ENCODE measurements at regions not wholly inside any gene's neighbourhood (a gene's known extent, or its start where the extent isn't known, plus 50 kb on each side); places are given as distances from the start of the nearest gene placed in this dataset.

- no peak overlapping the region for H3K27ac ChIP-seq (ENCODE audit: low read length in 2 of 2)
- ATAC-seq (ENCODE audit: low read depth) (no peak), DNase-seq (no peak)
- TF ChIP-seq EZH2 (IDR thresholded peaks at IDR 0.05; ENCODE audit: borderline replicate concordance, insufficient read depth, low read depth, low read length, poor library complexity, severe bottlenecking), result no peak
- no peak for TF ChIP-seq CTCF (IDR thresholded peaks at IDR 0.05)
- H3K4me1 Mint-ChIP-seq, result no peaks in the 10 kb centered on the region
- no peak overlapping the region for H3K4me3 ChIP-seq (ENCODE audit: control extremely low read depth in 1 of 5, extremely low read depth in 1 of 5, insufficient read depth in 1 of 5, low read depth in 2 of 5, low read length in 4 of 5)
- no peaks in the 10 kb centered on the region for H3K36me3 ChIP-seq (replicated peaks in 1 of 2; ENCODE audit: control extremely low read depth in 1 of 2, control insufficient read depth in 1 of 2, extremely low read depth in 1 of 2, insufficient read depth in 2 of 2, low read length in 1 of 2)
- no peak overlapping the region for H3K9ac ChIP-seq (ENCODE audit: low read length)
- H3K27me3 ChIP-seq (replicated peaks in 1 of 4; ENCODE audit: control extremely low read depth in 1 of 4, control insufficient read depth in 3 of 4, insufficient read depth in 4 of 4, low read length in 3 of 4), result no peaks in the 10 kb centered on the region
- H2AFZ ChIP-seq (ENCODE audit: insufficient read depth, low read depth, low read length, poor library complexity, severe bottlenecking), result no peak overlapping the region
- intact Hi-C loops (cut with micrococcal nuclease), result no loop called here
- H3K27me3 Mint-ChIP-seq, result no peaks in the 10 kb centered on the region
- no peaks in the 10 kb centered on the region for H3K4me1 ChIP-seq (ENCODE audit: control insufficient read depth in 2 of 2, insufficient read depth in 2 of 2, low read length in 2 of 2)
- no peaks in the 10 kb centered on the region for H3K79me2 ChIP-seq (ENCODE audit: control insufficient read depth, insufficient read depth, low read length)
- ChIA-PET CTCF (no interaction called here), POLR2A (no interaction called here)
- H3K4me3 Mint-ChIP-seq, result no peak overlapping the region
- no peak overlapping the region for H3K27ac Mint-ChIP-seq
- H3K4me2 ChIP-seq (replicated peaks; ENCODE audit: low read depth, low read length, poor library complexity, severe bottlenecking), result no peak overlapping the region
- 85% methylated on average over 17 of the region's 21 CpGs for WGBS (ENCODE audit: insufficient coverage)
- peaks cover 11% of the 10 kb centered on the region for H3K9me3 Mint-ChIP-seq (ENCODE audit: insufficient read depth)
- no peaks in the 10 kb centered on the region for H4K20me1 ChIP-seq (ENCODE audit: control insufficient read depth, insufficient read depth, low read length, poor library complexity, severe bottlenecking)
- H3K9me3 ChIP-seq (ENCODE audit: control extremely low read depth in 1 of 3, control insufficient read depth in 2 of 3, insufficient read depth in 1 of 3, low read length in 2 of 3), result peaks cover 0 to 23% (median 1%) of the 10 kb centered on the region in 3 donors
These were observed 106.3 kb upstream of the IRX1 start for GRCh38 chr5:3489239-3489843.

- H3K27ac Mint-ChIP-seq, result no peak overlapping the region
- no peak for TF ChIP-seq EZH2 (IDR thresholded peaks at IDR 0.05; ENCODE audit: borderline replicate concordance, insufficient read depth, low read depth, low read length, poor library complexity, severe bottlenecking)
- TF ChIP-seq CTCF (IDR thresholded peaks at IDR 0.05), result no peak
- peaks cover 2% of the 10 kb centered on the region for H3K9me3 Mint-ChIP-seq (ENCODE audit: insufficient read depth)
- H3K4me3 ChIP-seq (ENCODE audit: control extremely low read depth in 1 of 5, extremely low read depth in 1 of 5, insufficient read depth in 1 of 5, low read depth in 2 of 5, low read length in 4 of 5), result no peak overlapping the region
- intact Hi-C loops (cut with micrococcal nuclease), result no loop called here
- ChIA-PET POLR2A (no interaction called here), CTCF (no interaction called here)
- no peaks in the 10 kb centered on the region for H3K4me1 ChIP-seq (ENCODE audit: control insufficient read depth in 2 of 2, insufficient read depth in 2 of 2, low read length in 2 of 2)
- no peak overlapping the region for H3K9ac ChIP-seq (ENCODE audit: low read length)
- ATAC-seq (ENCODE audit: low read depth), result no peak
- no peak overlapping the region for H3K4me2 ChIP-seq (replicated peaks; ENCODE audit: low read depth, low read length, poor library complexity, severe bottlenecking)
- DNase-seq, result no peak
- no peaks in the 10 kb centered on the region for H3K36me3 ChIP-seq (replicated peaks in 1 of 2; ENCODE audit: control extremely low read depth in 1 of 2, control insufficient read depth in 1 of 2, extremely low read depth in 1 of 2, insufficient read depth in 2 of 2, low read length in 1 of 2)
- no peaks in the 10 kb centered on the region for H3K4me1 Mint-ChIP-seq
- H4K20me1 ChIP-seq (ENCODE audit: control insufficient read depth, insufficient read depth, low read length, poor library complexity, severe bottlenecking), result no peaks in the 10 kb centered on the region
- 85% methylated on average over 4 of the region's 5 CpGs for WGBS (ENCODE audit: insufficient coverage)
- no peak overlapping the region for H3K4me3 Mint-ChIP-seq
- no peak overlapping the region for H2AFZ ChIP-seq (ENCODE audit: insufficient read depth, low read depth, low read length, poor library complexity, severe bottlenecking)
- H3K79me2 ChIP-seq (ENCODE audit: control insufficient read depth, insufficient read depth, low read length), result no peaks in the 10 kb centered on the region
- H3K27me3 Mint-ChIP-seq, result no peaks in the 10 kb centered on the region
- H3K27ac ChIP-seq (ENCODE audit: low read length in 2 of 2), result no peak overlapping the region
- peaks cover 0 to 18% (median 1%) of the 10 kb centered on the region in 3 donors for H3K9me3 ChIP-seq (ENCODE audit: control extremely low read depth in 1 of 3, control insufficient read depth in 2 of 3, insufficient read depth in 1 of 3, low read length in 2 of 3)
- no peaks in the 10 kb centered on the region for H3K27me3 ChIP-seq (replicated peaks in 1 of 4; ENCODE audit: control extremely low read depth in 1 of 4, control insufficient read depth in 3 of 4, insufficient read depth in 4 of 4, low read length in 3 of 4)
These were observed 110.8 kb upstream of the IRX1 start for GRCh38 chr5:3484836-3485235.
